NCI-H82 treated with DMSO at 0.1 percent for 48 hours (cell line): ENCODE measurements at regions not wholly inside any gene's neighbourhood (a gene's known extent, or its start where the extent isn't known, plus 50 kb on each side); places are given as distances from the start of the nearest gene placed in this dataset.

Source experiments
- DNase-seq: peaks from one replicate; lab custom pipeline; 2025; ENCODE audit not compliant: unreplicated experiment; lab: John Stamatoyannopoulos, UW

GRCh38 chr3:72494130-72494529 lies 354.1 kb downstream of the SHQ1 start:
- no peak for DNase-seq

GRCh38 chr3:72492240-72492639 lies 356.0 kb downstream of the SHQ1 start:
- no peak for DNase-seq

DNA sequence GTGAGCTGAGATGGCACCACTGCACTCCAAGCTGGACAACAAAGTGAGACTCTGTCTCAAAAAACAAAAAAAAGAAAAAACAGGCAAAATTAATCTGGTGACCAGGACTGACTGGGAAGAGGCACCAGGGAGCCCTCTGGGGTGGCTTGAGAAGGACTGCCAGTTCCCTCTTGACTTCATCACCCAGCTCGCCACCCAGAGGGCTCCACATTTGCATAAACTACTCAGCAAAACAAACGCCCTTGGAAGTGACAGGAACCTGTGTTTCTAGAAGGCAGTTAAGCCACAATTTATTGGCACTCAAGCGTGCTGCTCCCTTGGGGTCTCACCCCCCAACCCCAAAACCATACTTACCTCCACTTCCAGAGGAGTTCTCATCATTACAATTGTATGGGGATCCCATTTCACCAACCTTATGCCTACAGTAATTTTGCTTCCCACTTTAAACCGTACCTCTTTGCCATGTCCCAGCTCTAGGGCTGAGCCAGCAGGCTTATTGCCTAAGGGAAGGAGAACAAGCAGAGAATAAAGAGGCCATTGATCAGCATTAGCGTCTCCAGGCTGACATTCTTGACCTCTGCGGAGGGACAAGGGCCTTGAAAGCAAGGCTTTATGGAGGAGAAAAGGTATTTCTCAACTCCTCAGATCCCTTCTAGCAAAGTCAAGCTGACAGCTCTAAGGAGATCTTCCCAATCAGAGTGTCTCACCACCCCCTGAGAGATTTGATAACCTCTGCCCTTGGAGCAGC lies 357.4 kb downstream of the SHQ1 start:
- no peak for DNase-seq

DNA sequence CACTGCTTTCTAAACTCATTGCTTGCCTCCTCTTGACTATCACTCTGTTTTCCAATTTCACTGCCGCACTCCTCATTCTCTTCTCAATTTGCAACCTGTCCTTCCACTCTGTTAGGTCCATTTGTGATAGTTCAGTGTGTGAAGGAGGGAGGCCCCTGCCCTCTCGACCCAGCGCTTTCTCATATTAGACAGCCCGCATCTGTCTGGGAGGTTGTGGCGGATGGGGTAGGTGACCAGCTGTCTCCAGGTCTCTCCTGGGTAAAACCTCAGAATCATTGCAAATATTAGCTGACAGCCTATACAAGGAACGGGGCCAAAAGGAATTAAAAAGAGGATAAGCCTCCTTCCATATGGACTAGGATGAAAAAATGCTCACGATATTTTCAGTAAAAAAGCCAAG lies 358.3 kb downstream of the SHQ1 start:
- DNase-seq = peak; percentile 73

DNA sequence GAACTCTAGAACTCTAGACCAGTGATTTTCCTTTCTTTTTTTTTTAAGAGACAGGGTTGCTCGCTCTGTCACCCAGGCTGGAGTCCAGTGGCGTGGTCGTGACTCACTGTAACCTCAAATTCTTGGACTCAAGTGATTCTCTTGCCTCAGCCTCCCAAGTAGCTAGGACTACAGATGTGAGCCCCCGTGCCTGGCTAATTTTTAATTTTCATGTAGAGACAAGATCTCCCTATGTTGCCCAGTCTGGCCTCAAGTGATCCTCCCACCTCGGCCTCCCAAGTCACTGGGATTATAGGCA lies 359.6 kb downstream of the SHQ1 start:
- no peak for DNase-seq

DNA sequence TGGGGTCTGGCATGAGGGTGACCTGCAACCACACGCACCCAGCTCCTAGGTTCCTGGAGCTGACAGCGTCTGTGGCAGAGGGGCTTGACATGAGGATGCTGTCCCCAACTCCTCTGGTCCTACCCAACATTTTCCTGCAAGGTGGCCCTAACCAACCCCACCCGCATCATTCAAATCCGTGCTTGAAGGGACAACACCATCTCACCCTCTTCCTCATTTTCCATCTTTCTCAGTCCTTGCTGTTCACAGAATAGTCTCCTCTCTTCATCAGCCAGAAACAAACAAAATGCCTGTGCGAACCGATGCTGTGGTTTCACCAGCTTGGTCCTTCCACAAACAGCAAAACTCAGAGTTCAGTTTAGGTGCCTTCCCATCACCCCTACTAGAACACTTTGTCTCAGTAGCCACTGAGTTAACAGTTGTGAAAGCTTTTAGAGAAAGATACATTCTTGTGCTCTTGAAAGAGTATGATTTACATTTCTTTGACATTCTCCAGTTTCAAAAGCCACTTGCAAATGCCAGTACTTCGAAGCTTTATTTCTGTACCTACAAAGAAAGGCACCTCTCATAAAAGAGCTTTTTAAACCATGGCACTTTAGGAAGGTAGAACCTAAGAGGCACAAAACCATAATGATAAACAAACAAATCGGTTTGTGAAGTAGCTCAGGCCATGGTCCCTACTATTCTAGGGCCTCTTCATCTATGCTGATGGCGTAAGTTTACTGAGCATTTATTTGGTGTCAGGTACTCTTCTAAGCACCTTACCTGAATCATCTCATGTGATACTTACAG lies 360.1 kb downstream of the SHQ1 start:
- no peak for DNase-seq

DNA sequence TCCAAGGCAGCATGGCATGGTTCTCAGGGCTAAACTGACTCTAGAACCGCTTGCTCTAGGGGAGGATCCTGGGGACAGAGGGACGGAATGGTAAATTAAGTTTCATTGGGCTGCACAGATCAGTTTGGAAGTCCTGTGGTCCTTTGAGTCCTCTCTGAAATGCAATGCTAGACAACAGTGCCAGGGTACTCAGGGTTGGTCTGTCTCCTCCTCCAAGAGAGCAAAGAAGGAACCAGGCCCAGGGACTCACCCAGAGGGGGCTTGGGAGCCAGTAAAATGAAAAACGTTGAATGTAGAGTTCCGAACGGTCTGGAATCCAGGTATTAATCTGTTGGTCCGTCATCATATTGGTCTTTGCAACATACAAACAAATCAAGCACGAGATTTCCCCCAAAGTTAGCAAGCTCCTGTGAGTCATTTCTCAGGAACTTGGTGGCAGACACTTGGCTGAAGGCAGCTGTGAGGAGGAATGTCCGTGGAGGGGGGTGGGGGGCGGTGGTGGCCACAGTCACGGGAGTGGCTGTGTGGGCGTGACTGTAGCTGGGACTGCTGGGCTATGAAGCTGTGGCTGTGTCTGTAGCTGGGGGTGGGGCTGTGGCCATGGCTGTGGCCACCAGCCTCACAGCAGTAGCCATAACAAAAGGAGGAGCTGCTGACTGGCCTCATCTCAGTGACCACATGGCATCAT lies 361.0 kb downstream of the SHQ1 start:
- DNase-seq = no peak

GRCh38 chr3:72485641-72486040 lies 362.6 kb downstream of the SHQ1 start:
- DNase-seq = no peak

- no peak for DNase-seq
These were observed 364.6 kb downstream of the SHQ1 start for GRCh38 chr3:72483554-72484104.

- DNase-seq = no peak
These were observed 365.5 kb downstream of the SHQ1 start for GRCh38 chr3:72482589-72483321.

DNA sequence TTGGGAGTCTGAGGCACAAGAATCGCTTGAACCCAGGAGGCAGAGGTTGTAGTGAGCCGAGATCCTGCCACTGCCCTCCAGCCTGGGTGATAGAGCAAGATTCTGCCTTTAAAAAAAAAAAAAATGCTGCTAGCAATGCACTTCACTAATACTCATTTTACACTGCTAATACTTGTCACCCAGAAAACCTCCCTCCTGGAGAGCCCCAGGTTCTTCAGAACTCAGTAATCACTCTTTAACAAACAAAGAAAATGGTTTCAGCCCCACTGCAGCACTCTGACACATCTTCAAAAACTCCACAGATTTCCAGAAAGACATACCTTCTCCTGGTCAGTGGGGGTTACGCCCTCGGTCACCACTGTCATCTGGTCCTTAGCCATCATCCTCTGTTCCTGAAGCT lies 366.7 kb downstream of the SHQ1 start:
- no peak for DNase-seq

DNA sequence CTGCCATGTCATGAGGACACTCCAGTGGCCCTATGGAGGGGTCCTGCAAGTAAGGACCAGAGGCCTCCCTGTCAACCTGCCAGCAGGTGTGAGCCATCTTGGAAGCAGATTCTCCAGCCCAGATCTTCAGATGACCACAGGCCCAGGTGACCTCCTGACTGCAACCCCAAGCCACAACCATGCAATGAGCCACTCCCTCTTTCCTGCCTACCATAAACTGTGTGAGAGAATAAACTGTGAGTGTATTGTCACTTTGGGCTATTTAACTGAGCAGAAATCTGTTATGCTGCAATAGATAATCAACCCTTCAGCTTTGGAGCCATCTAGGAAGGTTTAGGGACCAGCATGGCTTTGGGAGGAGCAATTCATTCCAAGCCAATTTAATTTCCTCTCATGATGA lies 367.9 kb downstream of the SHQ1 start:
- DNase-seq = no peak

DNA sequence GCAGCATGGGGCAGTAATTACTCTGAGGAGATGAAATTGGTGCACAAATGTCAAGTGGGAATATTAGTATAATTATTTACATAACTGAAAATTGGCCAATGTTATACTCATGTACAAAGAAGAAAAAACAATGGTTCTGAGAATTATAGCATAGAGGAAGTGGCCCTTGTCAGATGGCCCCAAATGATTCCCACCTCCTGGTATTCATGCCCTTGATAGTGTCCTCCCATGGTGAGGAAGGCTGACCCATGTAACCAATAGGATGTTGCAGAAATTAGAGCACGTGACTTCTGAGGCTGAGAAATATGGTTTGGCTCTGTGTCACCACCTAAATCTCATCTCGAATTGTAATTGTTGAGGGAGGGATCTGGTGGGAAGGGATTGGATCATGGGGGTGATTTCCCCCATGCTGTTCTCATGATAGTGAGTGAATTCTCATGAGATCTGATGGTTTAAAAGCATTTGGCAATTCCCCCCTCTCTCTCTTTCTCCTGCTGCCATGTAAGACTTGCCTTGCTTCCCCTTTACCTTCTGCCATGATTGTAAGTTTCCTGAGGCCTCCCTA lies 368.5 kb downstream of the SHQ1 start:
- DNase-seq = no peak

DNA sequence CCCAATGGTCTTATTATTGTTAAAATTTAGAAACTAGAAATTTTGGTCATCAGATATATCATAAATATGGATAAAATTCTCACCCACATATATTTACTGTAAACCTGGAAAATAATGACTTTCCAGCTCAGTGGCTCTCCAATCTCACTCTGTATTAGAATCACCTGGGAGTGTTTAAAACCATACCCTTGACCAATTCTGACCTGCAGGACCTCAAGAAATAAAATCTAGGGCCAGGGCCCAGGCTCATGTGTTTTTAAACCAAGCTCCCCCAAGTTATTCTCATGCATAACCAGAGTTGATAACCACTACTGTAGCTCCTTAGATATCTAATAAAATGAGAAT lies 372.1 kb downstream of the SHQ1 start:
- DNase-seq = no peak

- DNase-seq = no peak
These were observed 372.7 kb downstream of the SHQ1 start for GRCh38 chr3:72475258-72476138.

- no peak for DNase-seq
These were observed 373.5 kb downstream of the SHQ1 start for GRCh38 chr3:72474775-72475174.

DNA sequence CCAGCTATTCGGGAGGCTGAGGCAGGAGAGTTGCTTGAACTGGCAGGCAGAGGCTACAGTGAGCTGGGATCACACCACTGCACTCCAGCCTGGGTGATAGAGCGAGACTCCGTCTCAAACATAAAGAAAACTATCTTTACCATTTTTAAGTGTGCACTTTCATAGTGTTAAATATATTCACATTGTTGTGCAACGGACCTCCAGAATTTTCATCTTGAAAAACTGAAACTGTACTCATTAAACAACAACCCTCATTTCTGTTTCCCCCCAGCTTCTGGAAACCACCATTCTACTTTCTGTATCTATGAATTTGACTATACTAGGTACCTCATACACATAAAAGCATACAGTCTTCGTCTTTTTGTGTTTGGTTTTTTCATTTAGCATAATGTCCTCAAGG lies 375.1 kb downstream of the SHQ1 start:
- DNase-seq = no peak

- DNase-seq = no peak
These were observed 377.3 kb downstream of the SHQ1 start for GRCh38 chr3:72470904-72471417.

DNA sequence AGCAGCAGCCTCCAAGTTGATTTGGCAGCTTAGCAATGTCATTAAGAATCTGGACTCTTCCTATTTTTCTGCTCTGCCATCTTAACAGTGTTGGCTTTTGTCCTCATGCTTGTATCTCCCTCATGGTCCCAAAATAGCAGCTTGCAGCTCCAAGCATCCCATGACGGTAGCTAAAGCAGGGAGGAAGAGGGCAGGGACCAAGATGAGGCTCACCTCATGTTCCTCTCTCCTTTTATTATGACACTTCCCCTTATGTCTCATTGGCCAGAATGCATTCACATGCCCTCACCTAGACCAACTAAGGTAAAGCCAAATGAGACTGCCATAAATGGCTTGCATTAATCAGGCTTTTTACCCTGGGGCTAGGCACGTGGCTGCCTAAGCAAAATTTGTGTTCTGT lies 382.4 kb downstream of the SHQ1 start:
- DNase-seq = no peak

DNA sequence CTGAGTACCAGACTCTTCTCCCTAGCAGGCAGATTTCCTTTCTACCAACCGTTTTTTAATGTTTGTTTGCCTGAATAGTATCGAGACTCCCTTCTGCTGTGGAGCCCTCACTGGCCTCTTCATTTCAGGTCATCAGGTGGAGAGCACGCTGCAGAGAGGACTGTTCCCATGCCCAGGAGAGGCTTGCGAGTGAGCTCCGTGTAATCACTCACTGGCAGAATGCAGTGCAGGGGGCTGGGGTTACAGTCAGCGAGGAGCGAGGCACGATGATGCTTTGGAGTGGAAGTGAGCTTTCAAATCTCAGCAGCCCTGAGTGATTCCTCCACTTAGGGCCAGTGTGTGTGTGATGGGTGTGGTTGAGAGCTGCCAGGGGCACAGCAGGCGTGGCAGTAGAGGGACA lies 385.2 kb downstream of the SHQ1 start:
- no peak for DNase-seq
